Fibroblast of pulmonary artery (primary cell): ENCODE measurements at regions not wholly inside any gene's neighbourhood (a gene's known extent, or its start where the extent isn't known, plus 50 kb on each side); places are given as distances from the start of the nearest gene placed in this dataset.

Source experiments
- DNase-seq: peaks from one replicate; pipeline ENCODE4 v3.0.0-alpha.2; 2010; ENCODE audit warnings: low read depth
- H3K4me3 ChIP-seq: replicated peaks from 2 replicates; pipeline ENCODE4 v1.5.1; 2011; ENCODE audit warnings: low read depth, mild to moderate bottlenecking, control low read depth, low read length, moderate library complexity
- CTCF ChIP-seq: IDR thresholded peaks from 2 replicates; pipeline ENCODE4 v1.5.1; 2011; ENCODE audit warnings: mild to moderate bottlenecking, control low read depth, low read length, inconsistent platforms; ENCODE audit errors: missing control alignments

GRCh38 chr18:73950116-73950700 is 197.4 kb downstream of the FBXO15 start:
- DNase-seq: no peak
- no peak overlapping the region for H3K4me3 ChIP-seq
- no peak for TF ChIP-seq CTCF

- H3K4me3 ChIP-seq: no peak overlapping the region
- no peak for TF ChIP-seq CTCF
- DNase-seq: peak; percentile 42
Measured at GRCh38 chr18:73948497-73948896, 199.1 kb downstream of the FBXO15 start.

GRCh38 chr18:73948084-73948483 is 199.6 kb downstream of the FBXO15 start:
- no peak for DNase-seq
- TF ChIP-seq CTCF: no peak
- H3K4me3 ChIP-seq: no peak overlapping the region

GRCh38 chr18:73947180-73947921 is 200.3 kb downstream of the FBXO15 start:
- no peak for DNase-seq
- no peak overlapping the region for H3K4me3 ChIP-seq
- TF ChIP-seq CTCF: no peak

GRCh38 chr18:73945130-73945792 is 202.4 kb downstream of the FBXO15 start:
- no peak overlapping the region for H3K4me3 ChIP-seq
- TF ChIP-seq CTCF: no peak
- DNase-seq: no peak

GRCh38 chr18:73944715-73945114 is 202.9 kb downstream of the FBXO15 start:
- DNase-seq: no peak
- TF ChIP-seq CTCF: no peak
- no peak overlapping the region for H3K4me3 ChIP-seq
